Nephron (organoid): ENCODE measurements at regions not wholly inside any gene's neighbourhood (a gene's known extent, or its start where the extent isn't known, plus 50 kb on each side); places are given as distances from the start of the nearest gene placed in this dataset.

ENCODE experiments used
- H3K27ac Mint-ChIP-seq, 3 experiments: 2 replicates each; pipeline ENCODE4 v1.8.0; 2020; ENCODE audit warnings: mixed read lengths in 3 of 3, mild to moderate bottlenecking in 2 of 3, moderate library complexity in 1 of 3
- H3K27me3 Mint-ChIP-seq: 2 replicates; pipeline ENCODE4 v1.8.0; 2021; ENCODE audit warnings: low read depth, mild to moderate bottlenecking, moderate library complexity, mixed read lengths
- H3K36me3 Mint-ChIP-seq: 2 replicates; pipeline ENCODE4 v1.8.0; 2020; ENCODE audit warnings: low read depth, mixed read lengths
- H3K4me1 Mint-ChIP-seq: 2 replicates; pipeline ENCODE4 v1.8.0; 2020; ENCODE audit warnings: mixed read lengths
- H3K4me3 Mint-ChIP-seq, 3 experiments: 2 replicates each; pipeline ENCODE4 v1.8.0; 2020; ENCODE audit warnings: mild to moderate bottlenecking in 3 of 3, mixed read lengths in 3 of 3, moderate library complexity in 2 of 3
- H3K9me3 Mint-ChIP-seq: 2 replicates; pipeline ENCODE4 v1.8.0; 2020; ENCODE audit warnings: mixed read lengths
- CTCF ChIP-seq, 3 experiments: fragments of 200-600 bp; sonication (generic); IDR thresholded peaks; one replicate each; pipeline ENCODE4 v1.5.0; 2021; ENCODE audit warnings: antibody characterized with exemption in 3 of 3; ENCODE audit not compliant: unreplicated experiment in 3 of 3

- H3K9me3 Mint-ChIP-seq: peaks cover 5% of the 10 kb centered on the region
- H3K4me3 Mint-ChIP-seq: no peak overlapping the region
- H3K27ac Mint-ChIP-seq: no peak overlapping the region
- no peaks in the 10 kb centered on the region for H3K4me1 Mint-ChIP-seq
- TF ChIP-seq CTCF (IDR thresholded peaks at IDR 0.05; ENCODE audit: unreplicated experiment in 3 of 3): no peak
- no peaks in the 10 kb centered on the region for H3K36me3 Mint-ChIP-seq
- H3K27me3 Mint-ChIP-seq: peaks cover 10% of the 10 kb centered on the region
Measured at GRCh38 chr10:8369666-8370065, 315.2 kb downstream of the GATA3 start.

- Mint-ChIP-seq H3K4me3 (no peak overlapping the region), H3K27ac (no peak overlapping the region), H3K27me3 (peaks cover 7% of the 10 kb centered on the region), H3K9me3 (peaks cover 2% of the 10 kb centered on the region), H3K36me3 (no peaks in the 10 kb centered on the region), H3K4me1 (no peaks in the 10 kb centered on the region)
- TF ChIP-seq CTCF (IDR thresholded peaks at IDR 0.05; ENCODE audit: unreplicated experiment in 3 of 3): no peak
Measured at GRCh38 chr10:8374334-8374733, 319.8 kb downstream of the GATA3 start.

GRCh38 chr10:8375137-8375536 lies 320.6 kb downstream of the GATA3 start:
- peaks cover 2% of the 10 kb centered on the region for H3K9me3 Mint-ChIP-seq
- no peaks in the 10 kb centered on the region for H3K4me1 Mint-ChIP-seq
- no peak overlapping the region for H3K27ac Mint-ChIP-seq
- H3K27me3 Mint-ChIP-seq: peaks cover 7% of the 10 kb centered on the region
- H3K4me3 Mint-ChIP-seq: no peak overlapping the region
- no peaks in the 10 kb centered on the region for H3K36me3 Mint-ChIP-seq
- no peak for TF ChIP-seq CTCF (IDR thresholded peaks at IDR 0.05; ENCODE audit: unreplicated experiment in 3 of 3)

- Mint-ChIP-seq H3K4me1 (no peaks in the 10 kb centered on the region), H3K36me3 (no peaks in the 10 kb centered on the region), H3K9me3 (no peaks in the 10 kb centered on the region), H3K27ac (no peak overlapping the region), H3K4me3 (no peak overlapping the region), H3K27me3 (peaks cover 4% of the 10 kb centered on the region)
- TF ChIP-seq CTCF (IDR thresholded peaks at IDR 0.05; ENCODE audit: unreplicated experiment in 3 of 3): no peak
Measured at GRCh38 chr10:8378198-8378983, 323.9 kb downstream of the GATA3 start.

- no peak for TF ChIP-seq CTCF (IDR thresholded peaks at IDR 0.05; ENCODE audit: unreplicated experiment in 3 of 3)
- H3K4me1 Mint-ChIP-seq: no peaks in the 10 kb centered on the region
- peaks cover 5% of the 10 kb centered on the region for H3K27me3 Mint-ChIP-seq
- H3K4me3 Mint-ChIP-seq: no peak overlapping the region
- H3K27ac Mint-ChIP-seq: no peak overlapping the region
- peaks cover 1% of the 10 kb centered on the region for H3K9me3 Mint-ChIP-seq
- H3K36me3 Mint-ChIP-seq: no peaks in the 10 kb centered on the region
Measured at GRCh38 chr10:8379906-8380832, 325.7 kb downstream of the GATA3 start.
